Lung (tissue), 11 donors: ENCODE measurements at regions not wholly inside any gene's neighbourhood (a gene's known extent, or its start where the extent isn't known, plus 50 kb on each side); places are given as distances from the start of the nearest gene placed in this dataset.

Source experiments
- ATAC-seq: fragments of 200-7000 bp; cut with Tn5 transposase; one replicate; pipeline ENCODE4 v1.9.1; 2020; ENCODE audit warnings: moderate number of reproducible peaks; ENCODE audit not compliant: insufficient read depth, low FRiP score
- DNase-seq, 3 donors: peaks; one replicate each; pipeline ENCODE4 v3.0.0-alpha.2; 2013 to 2017
- H3K27ac ChIP-seq, 2 donors: one replicate each; pipeline ENCODE4 v1.5.1; 2013; ENCODE audit warnings: mild to moderate bottlenecking in 2 of 2, moderate library complexity in 2 of 2, control low read depth in 1 of 2, inconsistent platforms in 1 of 2, low read depth in 1 of 2, low read length in 1 of 2
- H3K27me3 ChIP-seq, 3 donors: one replicate each; pipeline ENCODE4 v1.5.1; 2013; ENCODE audit warnings: low read length in 2 of 3; ENCODE audit not compliant: control insufficient read depth in 3 of 3, insufficient read depth in 3 of 3
- H3K36me3 ChIP-seq, 4 donors: one replicate each; pipeline ENCODE4 v1.5.1; 2013; ENCODE audit warnings: low read length in 4 of 4, mild to moderate bottlenecking in 1 of 4, moderate library complexity in 1 of 4; ENCODE audit not compliant: control insufficient read depth in 4 of 4, insufficient read depth in 4 of 4
- H3K4me1 ChIP-seq, 5 donors: one replicate each; pipeline ENCODE4 v1.5.1; 2013; ENCODE audit warnings: low read length in 5 of 5, mild to moderate bottlenecking in 2 of 5, moderate library complexity in 1 of 5; ENCODE audit not compliant: control insufficient read depth in 5 of 5, insufficient read depth in 5 of 5
- H3K4me3 ChIP-seq: one replicate; pipeline ENCODE4 v1.5.1; 2013; ENCODE audit warnings: mild to moderate bottlenecking, control low read depth, moderate library complexity
- H3K9ac ChIP-seq, 2 donors: one replicate each; pipeline ENCODE4 v1.5.1; 2013; ENCODE audit warnings: low read length in 2 of 2, control low read depth in 1 of 2; ENCODE audit not compliant: insufficient read depth in 1 of 2
- H3K9me3 ChIP-seq, 4 donors: one replicate each; pipeline ENCODE4 v1.5.1; 2013; ENCODE audit warnings: low read length in 3 of 4, mild to moderate bottlenecking in 1 of 4, moderate library complexity in 1 of 4; ENCODE audit not compliant: control insufficient read depth in 4 of 4, insufficient read depth in 3 of 4
- WGBS, 2 donors: extraction: QIAGEN DNeasy Blood & Tissue Kit; methylation state at CpG; one replicate each; pipeline ENCODE4 v1.1.7; 2013; 5-methylcytosine and 5-hydroxymethylcytosine counted together
- TF ChIP-seq, protein P1 (sequence below): IDR thresholded peaks from 2 replicates; pipeline ENCODE4 v1.5.1; 2012; ENCODE audit warnings: mild to moderate bottlenecking; ENCODE audit errors: control extremely low read depth, extremely low read depth
- donor health status: control.
- donor health status: control.
- donor health status: Bipolar disorder and iron deficiency.
- donor health status: healthy.
- donor health status: DM: yes; HTN: yes; CAD: no.

DNA sequence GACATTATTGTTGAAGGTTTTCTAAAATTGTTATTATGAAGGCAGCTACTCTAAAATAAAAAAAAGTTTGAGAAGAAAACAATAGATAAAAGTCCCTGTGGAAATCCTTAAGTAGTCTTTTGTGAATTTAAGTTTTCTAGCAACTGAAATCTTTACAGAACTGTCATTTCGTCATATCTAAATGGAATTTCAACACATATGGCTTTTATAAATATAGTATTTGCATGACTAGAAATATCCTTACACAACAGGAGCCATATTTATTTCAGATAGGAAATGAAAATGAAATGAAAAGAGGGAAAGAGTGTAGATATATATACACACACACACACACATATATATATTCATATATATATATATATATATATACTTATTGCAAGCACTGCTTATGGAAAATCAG is 204.7 kb upstream of the RGS18 start:
- ATAC-seq, result no peak
- H3K36me3 ChIP-seq, result no peaks in the 10 kb centered on the region
- 52 to 57% methylated on average over 1 of the region's 1 CpG for WGBS, 2 donors

DNA sequence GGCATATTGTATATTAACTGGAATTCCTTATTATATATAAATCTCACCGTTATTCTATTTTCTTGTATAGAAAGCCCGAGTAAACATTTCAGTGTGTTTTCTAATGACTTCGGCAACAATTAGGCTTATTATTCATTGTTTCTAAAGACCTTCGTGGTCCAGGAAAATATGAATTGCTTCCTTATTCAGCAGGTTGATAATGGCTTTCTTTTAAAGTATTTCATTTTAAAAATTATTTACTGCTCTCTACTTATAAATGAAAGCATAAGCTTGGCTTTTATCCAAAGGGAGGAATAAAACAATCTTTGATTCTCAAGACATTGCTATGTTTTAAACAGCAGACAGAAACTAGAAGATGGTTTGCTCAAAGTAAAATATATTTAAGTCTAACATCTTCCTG is 198.4 kb upstream of the RGS18 start:
- WGBS, 2 donors, result 85 to 88% methylated on average over 4 of the region's 4 CpGs
- H3K36me3 ChIP-seq, result no peaks in the 10 kb centered on the region
- H3K27me3 ChIP-seq, result no peaks in the 10 kb centered on the region
- DNase-seq (no peak), ATAC-seq (no peak)
- no peak overlapping the region for H3K4me3 ChIP-seq
- H3K4me1 ChIP-seq, result peaks cover 0 to 4% (median 0%) of the 10 kb centered on the region in 5 donors
- no peak overlapping the region for H3K27ac ChIP-seq
- TF ChIP-seq, protein P1, sequence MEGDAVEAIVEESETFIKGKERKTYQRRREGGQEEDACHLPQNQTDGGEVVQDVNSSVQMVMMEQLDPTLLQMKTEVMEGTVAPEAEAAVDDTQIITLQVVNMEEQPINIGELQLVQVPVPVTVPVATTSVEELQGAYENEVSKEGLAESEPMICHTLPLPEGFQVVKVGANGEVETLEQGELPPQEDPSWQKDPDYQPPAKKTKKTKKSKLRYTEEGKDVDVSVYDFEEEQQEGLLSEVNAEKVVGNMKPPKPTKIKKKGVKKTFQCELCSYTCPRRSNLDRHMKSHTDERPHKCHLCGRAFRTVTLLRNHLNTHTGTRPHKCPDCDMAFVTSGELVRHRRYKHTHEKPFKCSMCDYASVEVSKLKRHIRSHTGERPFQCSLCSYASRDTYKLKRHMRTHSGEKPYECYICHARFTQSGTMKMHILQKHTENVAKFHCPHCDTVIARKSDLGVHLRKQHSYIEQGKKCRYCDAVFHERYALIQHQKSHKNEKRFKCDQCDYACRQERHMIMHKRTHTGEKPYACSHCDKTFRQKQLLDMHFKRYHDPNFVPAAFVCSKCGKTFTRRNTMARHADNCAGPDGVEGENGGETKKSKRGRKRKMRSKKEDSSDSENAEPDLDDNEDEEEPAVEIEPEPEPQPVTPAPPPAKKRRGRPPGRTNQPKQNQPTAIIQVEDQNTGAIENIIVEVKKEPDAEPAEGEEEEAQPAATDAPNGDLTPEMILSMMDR, result no peak
- no peak overlapping the region for H3K9ac ChIP-seq
- H3K9me3 ChIP-seq, result no peaks in the 10 kb centered on the region

More for the DNA sequence above, 204.7 kb upstream of the RGS18 start:
- Histone ChIP-seq H3K4me1 (no peaks in the 10 kb centered on the region), H3K9ac (no peak overlapping the region), H3K27me3 (no peaks in the 10 kb centered on the region), H3K27ac (no peak overlapping the region), H3K9me3 (no peaks in the 10 kb centered on the region), H3K4me3 (no peak overlapping the region)
- peak in 1 of 3 donors; percentile 3 for DNase-seq
- TF ChIP-seq, protein P1, result no peak

DNA sequence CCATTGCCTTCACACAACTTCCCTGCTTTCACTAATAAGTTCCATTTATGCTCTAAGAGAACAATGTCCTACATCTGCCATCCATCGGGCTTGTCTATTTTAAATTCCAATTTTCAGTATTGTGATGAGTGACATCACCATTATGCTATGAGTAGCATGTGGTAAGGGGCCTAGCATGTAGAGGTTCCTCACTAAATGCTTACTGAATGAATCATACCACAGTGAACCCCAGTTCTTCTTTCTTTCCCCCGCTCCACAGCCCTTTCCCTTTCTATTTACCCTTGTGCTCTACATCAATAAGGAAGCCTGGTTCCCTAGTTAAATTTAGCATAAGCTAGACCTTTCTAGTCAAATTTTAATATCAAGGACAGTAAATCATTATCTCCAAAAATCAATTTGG is 195.0 kb upstream of the RGS18 start:
- Histone ChIP-seq H3K27ac (no peak overlapping the region), H3K9me3 (no peaks in the 10 kb centered on the region), H3K4me1 (peaks cover 0 to 4% (median 0%) of the 10 kb centered on the region in 5 donors), H3K36me3 (no peaks in the 10 kb centered on the region), H3K4me3 (no peak overlapping the region), H3K9ac (no peak overlapping the region), H3K27me3 (no peaks in the 10 kb centered on the region)
- TF ChIP-seq, protein P1, result no peak
- DNase-seq (no peak), ATAC-seq (no peak)
- 68 to 79% methylated on average over 2 of the region's 2 CpGs for WGBS, 2 donors

DNA sequence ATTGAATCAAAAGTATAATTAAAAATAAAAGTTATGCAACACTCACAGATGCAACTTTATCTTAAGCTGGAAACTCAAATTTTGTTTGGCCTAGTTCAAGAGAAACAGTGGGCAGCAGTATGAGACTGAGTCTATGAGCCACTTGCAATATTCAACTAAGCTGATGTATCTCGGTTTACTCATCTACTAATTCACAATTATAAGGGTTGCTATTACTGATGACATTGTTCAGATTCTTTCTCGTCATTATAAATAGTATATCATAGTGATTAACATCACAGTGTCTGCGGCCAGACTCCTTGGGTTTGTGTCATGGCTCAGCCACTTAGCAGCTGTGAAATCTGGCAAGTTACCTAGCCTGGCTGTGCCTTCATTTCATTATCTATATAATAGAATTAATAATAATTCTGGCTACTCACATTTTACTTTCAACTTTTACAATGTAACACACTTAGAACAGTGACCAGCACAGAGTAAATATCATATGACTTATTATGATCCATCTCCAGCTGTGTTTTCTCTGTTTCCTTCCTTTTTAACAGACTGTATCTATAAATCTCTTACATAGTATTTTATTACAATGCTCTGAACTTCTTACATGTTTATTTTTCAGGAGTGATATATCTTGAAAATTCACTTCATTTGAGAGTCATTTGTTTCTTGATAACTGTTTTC is 194.3 kb upstream of the RGS18 start:
- peaks cover 0 to 4% (median 0%) of the 10 kb centered on the region in 5 donors for H3K4me1 ChIP-seq
- ATAC-seq (no peak), DNase-seq (peak in 2 of 3 donors; percentile 10 to 23)
- H3K36me3 ChIP-seq, result no peaks in the 10 kb centered on the region
- no peaks in the 10 kb centered on the region for H3K27me3 ChIP-seq
- 30 to 60% methylated on average over 3 of the region's 3 CpGs for WGBS, 2 donors
- no peak overlapping the region for H3K27ac ChIP-seq
- TF ChIP-seq, protein P1, result no peak
- no peak overlapping the region for H3K9ac ChIP-seq
- H3K9me3 ChIP-seq, result no peaks in the 10 kb centered on the region
- no peak overlapping the region for H3K4me3 ChIP-seq
